Occipital lobe (tissue), 2 donors: ENCODE measurements at regions not wholly inside any gene's neighbourhood (a gene's known extent, or its start where the extent isn't known, plus 50 kb on each side); places are given as distances from the start of the nearest gene placed in this dataset. TPM values are rescaled to one million over a fixed set of nuclear protein-coding genes. Genes with fewer than 3 reads are reported as not detected.
"Not testable (repeated sequence)": the region's sequence is repeated elsewhere in the genome, so short reads cannot be mapped to it uniquely, and the experiment has no call there.

ENCODE experiments used
- DNase-seq: peaks from one replicate; lab custom pipeline; 2025; lab: John Stamatoyannopoulos, UW
- small RNA-seq: library from RNA; depleted of rRNA; stranded (forward); fragments of <200 nt; gene quantifications from one replicate; pipeline ENCODE3, GENCODE V24; 2014

GRCh38 chr2:186934420-186934819, 85.5 kb upstream of the ZSWIM2 start:
- DNase-seq = no peak

GRCh38 chr2:186927867-186928191, 78.9 kb upstream of the ZSWIM2 start:
- DNase-seq = no peak

- no peak for DNase-seq
Observed at GRCh38 chr2:186927185-186927866, 78.4 kb upstream of the ZSWIM2 start.

GRCh38 chr2:186925514-186925913, 76.5 kb upstream of the ZSWIM2 start:
- DNase-seq = no peak

DNA sequence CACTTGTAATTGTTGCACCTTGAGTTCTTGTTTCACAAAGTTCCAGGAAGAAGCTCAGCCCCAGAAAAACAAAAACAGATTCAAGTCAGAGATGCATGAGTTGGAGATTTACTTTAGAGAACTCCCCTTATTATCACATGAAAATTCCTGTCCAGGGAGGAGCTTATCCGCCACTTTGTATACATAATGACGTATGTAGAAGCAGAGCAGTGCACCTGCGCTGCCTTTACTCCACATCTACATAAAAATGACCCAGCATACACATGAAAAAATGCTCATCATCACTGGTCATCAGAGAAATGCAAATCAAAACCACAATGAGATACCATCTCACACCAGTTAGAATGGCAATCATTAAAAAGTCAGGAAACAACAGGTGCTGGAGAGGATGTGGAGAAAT, 73.3 kb upstream of the ZSWIM2 start:
- not testable (repeated sequence) for DNase-seq

GRCh38 chr2:186919296-186919695, 70.3 kb upstream of the ZSWIM2 start:
- DNase-seq = no peak

DNA sequence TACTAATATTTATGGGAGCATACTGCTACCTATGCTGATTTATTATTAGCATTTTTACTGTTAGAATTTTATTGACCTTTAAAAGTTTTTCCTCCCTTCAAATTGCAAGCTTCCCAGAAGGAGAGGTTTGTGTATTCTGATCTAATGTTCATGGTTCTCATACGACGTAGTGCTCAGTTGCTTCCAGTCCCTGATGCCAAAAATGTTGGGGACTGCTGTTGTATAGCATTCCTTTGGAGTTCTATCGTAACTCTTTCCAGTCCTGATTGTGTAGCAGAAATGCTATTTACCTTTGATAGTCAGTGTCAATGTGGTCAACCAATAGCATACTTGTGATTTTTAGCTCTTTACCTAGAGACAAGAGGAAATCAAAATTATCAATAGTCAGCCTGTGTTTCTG, 69.5 kb upstream of the ZSWIM2 start:
- DNase-seq = no peak

DNA sequence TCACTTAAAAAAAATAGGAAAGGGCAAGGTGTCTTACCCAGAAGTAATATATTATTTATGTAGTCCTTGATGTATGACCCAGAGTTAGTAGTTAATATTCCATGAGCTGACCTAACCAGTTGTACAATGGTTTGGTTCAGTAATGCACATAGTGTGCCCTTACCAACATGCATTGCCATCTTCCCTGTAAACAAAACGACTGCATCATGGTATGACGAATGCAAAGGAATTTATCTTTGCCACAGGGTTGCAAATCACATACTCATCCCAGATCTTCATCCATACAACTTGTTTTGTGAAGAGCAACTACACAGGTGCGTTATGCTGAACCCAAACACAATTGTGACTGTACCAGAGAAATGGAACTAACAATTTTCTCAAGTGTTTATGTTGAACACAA, 68.9 kb upstream of the ZSWIM2 start:
- no peak for DNase-seq

DNA sequence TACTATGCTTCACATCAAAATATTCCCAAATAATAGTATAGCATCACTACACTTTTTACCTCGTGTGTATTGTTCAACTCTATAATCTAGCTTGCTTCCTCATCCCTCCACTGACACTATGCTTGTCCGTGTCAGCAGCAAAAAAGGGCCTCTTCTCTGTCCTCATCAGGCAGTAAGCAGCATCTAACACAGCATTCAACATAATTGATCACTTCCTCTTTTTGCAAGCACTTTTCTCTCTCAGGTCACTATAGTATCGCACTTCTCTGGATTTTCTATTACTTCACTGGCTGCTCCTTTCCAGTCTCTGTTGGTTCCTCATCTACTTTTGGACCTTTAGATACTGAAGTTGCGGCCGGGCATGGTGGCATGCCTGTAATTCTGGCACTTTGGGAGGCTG, 64.9 kb upstream of the ZSWIM2 start:
- DNase-seq = no peak

DNA sequence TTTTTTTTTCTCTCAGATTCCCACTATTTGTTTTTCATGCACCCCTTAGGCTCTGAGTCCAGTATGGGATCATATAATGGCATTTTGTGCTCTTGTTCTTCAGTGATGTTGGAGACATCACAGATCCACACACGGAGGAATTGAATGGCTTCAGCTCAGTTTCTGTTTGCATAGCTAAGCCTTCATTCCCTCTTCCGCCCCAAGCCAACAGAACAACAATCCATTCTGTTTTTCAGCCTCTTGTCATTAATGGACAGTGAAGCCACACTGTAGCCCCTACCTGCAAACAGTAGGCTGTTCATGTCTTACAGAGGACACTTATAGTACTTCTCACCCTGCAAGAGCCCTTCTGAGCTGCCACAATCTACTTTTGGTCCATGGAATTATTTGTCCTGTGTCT, 64.0 kb upstream of the ZSWIM2 start:
- no peak for DNase-seq

- no peak for DNase-seq
Observed at GRCh38 chr2:186911551-186912085, 62.6 kb upstream of the ZSWIM2 start.

- DNase-seq = no peak
Observed at GRCh38 chr2:186910996-186911395, 62.0 kb upstream of the ZSWIM2 start.

GRCh38 chr2:186909095-186909494, 60.1 kb upstream of the ZSWIM2 start:
- no peak for DNase-seq

- DNase-seq = no peak
Observed at GRCh38 chr2:186907897-186908296, 58.9 kb upstream of the ZSWIM2 start.

- DNase-seq = no peak
Observed at GRCh38 chr2:186903216-186903615, 54.2 kb upstream of the ZSWIM2 start.

Small RNA genes lying in the stretch of these regions (small RNA-seq; reads per million reads assigned to genes)
- gene RN7SKP42 = not detected
- not detected for gene RNU6-989P
